ENCODE measurements at regions not wholly inside any gene's neighbourhood (a gene's known extent, or its start where the extent isn't known, plus 50 kb on each side); places are given as distances from the start of the nearest gene placed in this dataset.
"Not testable (repeated sequence)": the region's sequence is repeated elsewhere in the genome, so short reads cannot be mapped to it uniquely, and the experiment has no call there.

DNA sequence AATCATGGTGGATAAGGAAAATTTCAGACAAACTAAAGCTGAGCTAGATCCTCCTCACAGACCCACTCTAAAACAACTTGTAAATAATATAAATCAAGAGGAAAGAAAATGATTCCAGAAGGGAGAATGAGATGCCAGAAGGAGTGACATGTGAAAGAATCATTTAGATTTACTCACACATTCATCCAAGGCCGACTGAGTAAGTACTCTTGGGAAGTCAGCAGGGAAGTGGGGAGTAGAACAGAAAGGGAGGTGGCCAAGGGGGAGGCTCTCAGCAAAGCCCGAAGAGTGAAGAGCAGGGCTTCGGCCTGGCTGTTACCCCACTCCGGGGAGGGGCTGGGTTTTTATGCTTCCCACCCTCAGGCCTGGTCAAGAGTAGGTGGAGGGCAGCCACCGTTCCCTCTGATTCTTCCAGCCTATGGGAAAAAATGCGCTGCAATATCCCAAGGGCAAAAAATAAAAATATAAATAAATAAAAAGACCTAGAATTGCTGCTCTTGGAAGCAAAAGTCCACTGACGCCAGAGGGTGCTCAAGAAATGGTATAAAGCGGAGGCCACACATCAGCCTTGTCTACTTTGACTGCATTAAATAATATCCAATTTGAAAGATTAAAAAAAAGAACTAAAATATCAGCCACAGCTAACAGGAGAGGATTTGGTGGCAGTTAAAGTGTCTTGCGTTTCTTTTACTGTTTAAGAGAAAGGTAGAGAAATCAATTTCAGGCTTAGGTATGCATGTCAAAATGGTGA, 110.2 kb upstream of the COL5A1 start:
- no peak for DNase-seq

DNA sequence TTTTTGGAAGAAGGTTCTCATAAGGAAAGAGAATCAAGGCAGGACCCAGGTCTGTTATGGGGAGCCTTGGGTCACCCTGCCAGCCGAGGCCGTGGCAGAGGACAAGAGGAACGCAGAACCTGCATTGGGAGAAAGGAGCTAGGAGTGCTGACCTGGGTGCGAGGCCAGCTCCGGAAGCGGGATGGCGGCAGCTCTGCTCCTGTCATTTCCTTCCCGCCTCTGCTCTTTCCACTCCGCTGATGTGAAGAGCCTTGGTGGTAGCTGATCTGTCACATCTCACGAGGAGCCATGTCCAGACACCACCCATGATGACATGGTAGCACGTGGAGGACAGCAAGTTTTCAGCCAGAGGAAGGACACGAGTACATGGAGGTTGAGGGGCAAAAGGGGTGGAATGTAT, 109.5 kb upstream of the COL5A1 start:
- DNase-seq = no peak

DNA sequence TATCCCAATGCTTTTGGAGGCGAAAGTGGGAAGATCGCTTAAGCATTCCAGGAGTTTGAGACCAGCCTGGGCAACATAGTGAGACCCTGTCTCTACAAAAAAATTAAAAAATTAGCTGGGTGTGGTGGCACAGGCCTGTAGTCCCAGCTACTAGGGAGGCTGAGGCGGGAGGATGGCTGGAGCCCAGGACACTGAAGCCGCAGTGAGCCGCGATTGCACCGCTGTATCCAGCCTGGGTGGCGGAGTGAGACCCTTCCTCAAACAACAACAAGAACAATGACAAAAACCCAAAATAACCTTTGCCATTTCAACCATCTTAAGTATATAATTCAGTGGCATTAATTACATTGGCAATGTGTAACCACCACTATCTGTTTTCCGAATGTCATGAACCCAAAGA, 108.9 kb upstream of the COL5A1 start:
- DNase-seq = not testable (repeated sequence)

DNA sequence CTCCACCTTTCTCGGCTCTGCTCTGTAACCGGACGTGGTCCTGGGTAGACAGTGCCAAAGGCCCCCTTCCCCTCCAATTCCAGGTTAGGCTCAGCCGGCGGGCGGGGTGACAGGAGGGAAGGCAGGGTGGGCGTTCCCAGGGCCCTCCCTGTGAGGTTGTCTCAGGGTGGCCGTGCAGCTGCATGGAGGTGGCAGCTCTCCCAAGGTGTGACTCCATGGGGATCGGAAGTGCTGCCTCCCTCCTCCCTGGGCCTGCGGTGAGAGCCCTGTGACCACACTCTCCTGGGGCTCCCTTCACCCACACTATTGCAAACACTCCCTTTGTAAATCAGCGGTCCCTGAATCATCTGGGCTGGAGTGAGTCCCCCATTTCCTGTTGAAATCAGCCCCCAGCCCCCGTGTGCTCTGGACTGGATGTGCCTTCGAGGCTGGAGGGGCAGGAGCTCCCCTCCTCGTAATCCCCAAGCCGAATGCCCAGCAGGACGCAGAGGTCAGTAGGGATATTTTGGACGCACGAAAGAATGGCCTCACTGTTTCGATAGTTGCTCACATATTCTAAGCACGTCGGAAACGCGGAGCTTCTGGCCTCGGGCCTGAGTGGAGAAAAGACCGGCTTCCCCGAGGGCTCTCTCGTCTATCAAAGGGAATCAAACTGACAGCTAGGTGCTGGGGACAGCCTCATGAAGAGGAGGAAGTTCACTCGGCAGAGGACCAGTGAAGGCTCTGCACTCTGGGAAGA, 107.6 kb upstream of the COL5A1 start:
- no peak for DNase-seq

DNA sequence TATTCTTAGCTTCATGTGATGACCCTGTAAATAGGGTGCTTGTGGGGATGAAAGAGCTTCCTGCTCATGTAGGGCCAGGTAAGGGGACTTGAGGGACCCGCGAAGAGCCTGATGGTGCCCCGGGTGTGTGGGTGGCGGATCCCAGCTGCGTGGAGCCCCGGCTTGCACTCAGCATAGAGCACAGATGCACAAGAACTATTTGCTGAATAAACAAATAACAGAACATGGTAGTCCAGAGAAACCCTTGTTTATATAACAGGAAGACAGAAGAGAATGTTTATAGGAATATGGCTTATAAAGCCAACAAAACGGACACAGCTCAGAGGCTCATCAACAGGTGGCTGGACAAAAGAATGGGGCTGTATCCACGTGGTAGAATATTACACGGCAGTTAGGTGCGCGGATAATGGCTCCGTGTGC, 106.9 kb upstream of the COL5A1 start:
- no peak for DNase-seq

GRCh38 chr9:134535171-134535570, 106.4 kb upstream of the COL5A1 start:
- DNase-seq = no peak

- DNase-seq = no peak
Observed at GRCh38 chr9:134536101-134536900, 105.3 kb upstream of the COL5A1 start.

DNA sequence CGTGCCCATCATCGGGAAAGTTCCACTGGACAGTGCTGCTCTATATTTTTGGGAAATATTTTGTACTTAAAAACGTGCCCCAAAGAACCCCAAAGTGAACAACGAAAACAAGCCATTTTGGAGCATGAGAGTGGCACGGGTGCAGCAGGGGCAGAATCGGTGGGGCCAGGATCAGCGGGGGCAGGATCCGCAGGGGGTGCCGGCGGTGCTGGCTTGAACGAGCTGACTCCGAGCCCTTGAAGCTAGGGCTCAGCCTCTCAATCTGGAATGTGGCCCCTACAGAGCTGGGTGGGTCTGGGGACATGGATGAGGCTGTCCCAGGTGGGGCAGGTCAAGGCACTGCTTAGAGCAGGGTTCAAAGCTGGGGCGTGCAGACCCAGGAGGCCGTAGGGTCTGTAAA, 104.7 kb upstream of the COL5A1 start:
- no peak for DNase-seq

- no peak for DNase-seq
Observed at GRCh38 chr9:134537951-134538641, 103.5 kb upstream of the COL5A1 start.

- no peak for DNase-seq
Observed at GRCh38 chr9:134538856-134539566, 102.6 kb upstream of the COL5A1 start.

- DNase-seq = no peak
Observed at GRCh38 chr9:134539586-134540194, 101.9 kb upstream of the COL5A1 start.

GRCh38 chr9:134540276-134541096, 101.1 kb upstream of the COL5A1 start:
- no peak for DNase-seq

- no peak for DNase-seq
Observed at GRCh38 chr9:134541097-134541747, 100.4 kb upstream of the COL5A1 start.

DNA sequence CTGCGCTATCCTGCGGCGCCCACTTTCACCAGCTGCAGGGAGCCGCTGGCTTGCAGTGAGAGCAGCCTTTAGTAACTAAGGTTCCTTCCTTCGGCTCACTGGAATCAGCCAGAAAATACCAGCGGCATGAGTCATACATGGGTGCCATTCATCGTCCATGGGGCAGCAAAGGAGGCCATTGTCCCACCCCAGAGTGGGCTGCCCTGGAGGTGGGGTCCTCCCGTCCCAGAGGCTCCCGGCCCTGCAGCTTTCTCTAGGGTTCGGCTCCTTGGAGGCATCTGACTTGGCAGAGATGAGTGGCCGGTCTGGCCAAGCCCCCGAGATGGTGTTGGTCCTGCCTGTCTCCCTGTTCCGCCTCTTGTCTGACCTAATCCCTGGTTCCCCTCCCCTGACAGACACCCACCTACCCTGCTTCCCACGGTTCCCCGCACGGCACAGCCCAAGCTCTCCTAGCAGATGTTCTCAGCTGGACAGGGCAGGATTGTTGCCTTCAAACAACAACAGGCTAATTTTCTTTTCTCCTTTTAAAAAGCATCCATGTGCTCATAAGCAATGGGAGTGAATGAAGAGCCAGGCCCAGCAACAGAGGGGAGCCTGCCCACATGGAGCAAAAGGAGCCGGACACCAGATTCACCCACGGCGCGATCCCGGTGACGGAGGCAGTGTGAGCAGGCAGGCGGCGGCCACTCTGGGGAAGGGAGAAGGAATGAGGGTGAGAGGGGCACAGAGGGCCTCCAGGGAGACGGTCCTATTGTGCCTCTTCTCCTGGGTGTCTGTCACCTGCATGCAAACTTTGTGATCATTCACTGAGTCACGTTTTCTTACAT, 97.0 kb upstream of the COL5A1 start:
- no peak for DNase-seq

DNA sequence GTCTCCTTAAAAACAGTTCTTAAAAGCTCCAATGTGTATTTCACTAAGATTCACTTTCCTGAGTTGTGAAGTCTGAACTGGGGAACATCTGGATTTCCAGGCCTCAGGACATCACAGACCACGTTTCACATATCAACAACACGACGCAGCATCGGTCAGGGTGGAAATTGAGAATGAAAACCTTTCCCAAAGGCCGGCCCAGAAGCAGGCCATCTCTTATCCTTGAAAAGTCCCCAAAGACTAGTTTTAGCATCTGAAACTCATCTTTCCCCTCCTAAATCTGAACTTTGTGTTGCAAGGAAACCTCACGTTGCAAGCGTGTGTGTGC, 96.4 kb upstream of the COL5A1 start:
- no peak for DNase-seq

DNA sequence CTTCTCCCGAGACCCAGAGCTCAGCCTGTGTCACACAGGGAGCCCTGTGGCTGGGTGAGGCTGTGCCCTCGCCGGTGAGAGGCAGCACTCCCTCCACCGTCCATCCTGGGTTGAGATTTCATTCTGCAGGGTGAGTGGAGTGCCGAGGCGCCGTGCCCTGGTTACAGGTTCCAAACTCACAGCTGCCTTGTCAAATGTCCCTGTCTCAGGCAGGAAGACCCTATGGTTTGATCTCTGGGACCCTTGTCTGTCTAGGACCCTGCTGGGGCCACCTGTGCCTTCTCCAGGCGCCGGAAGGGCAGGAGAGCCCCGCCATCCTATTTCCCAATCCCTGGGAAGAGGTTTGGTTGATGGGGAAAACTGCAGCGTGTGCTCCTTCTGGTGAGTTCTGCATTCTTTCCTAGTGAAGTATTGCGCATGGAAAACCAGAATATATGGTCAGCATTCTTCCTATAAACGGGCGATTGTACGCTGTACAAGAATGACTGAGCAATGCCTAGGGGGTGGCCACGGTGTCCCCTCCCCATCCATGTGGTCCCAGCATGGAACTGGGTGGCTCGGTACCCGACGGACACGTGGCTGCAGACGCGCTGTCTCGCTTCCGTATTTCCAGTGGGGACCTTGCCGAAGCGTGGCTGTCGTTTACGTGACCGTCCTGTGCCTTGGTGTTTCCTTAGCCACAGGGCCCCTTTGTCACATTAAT, 95.9 kb upstream of the COL5A1 start:
- DNase-seq = no peak

- DNase-seq = no peak
Observed at GRCh38 chr9:134546246-134546731, 95.3 kb upstream of the COL5A1 start.

DNA sequence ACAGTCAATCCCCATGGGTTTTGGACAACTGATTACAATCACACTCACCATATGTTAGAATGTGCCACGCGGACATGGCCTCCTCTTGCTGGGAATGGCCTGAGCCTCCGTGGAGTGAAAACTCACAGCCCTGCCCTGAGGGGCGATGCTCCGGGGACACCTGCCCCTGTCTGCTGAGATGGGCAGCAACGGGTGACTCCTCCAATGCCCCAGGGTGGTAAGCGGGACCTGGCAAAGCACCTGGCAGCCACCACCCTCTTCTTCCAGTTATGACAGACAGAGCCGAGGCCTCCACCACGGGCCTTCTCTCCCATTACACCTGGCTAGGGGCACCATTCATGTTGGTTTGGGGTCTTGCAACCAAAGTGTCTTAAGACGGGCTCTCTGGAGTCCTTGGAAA, 94.9 kb upstream of the COL5A1 start:
- no peak for DNase-seq
